Endothelial cell (in vitro differentiated cells): ENCODE measurements at regions not wholly inside any gene's neighbourhood (a gene's known extent, or its start where the extent isn't known, plus 50 kb on each side); places are given as distances from the start of the nearest gene placed in this dataset.

Experiments
- DNase-seq: peaks from one replicate; pipeline ENCODE4 v3.0.0; 2021; ENCODE audit warnings: low spot score
- H3K27ac Mint-ChIP-seq: one replicate; pipeline ENCODE4 v1.8.0; 2021; ENCODE audit warnings: mixed read lengths, inconsistent platforms; ENCODE audit not compliant: unreplicated experiment
- H3K27me3 Mint-ChIP-seq: one replicate; pipeline ENCODE4 v1.8.0; 2021; ENCODE audit warnings: mild to moderate bottlenecking, moderate library complexity, mixed read lengths, inconsistent platforms; ENCODE audit not compliant: unreplicated experiment
- H3K36me3 Mint-ChIP-seq: one replicate; pipeline ENCODE4 v1.8.0; 2021; ENCODE audit warnings: mild to moderate bottlenecking, low read depth, mixed read lengths, inconsistent platforms; ENCODE audit not compliant: unreplicated experiment
- H3K4me1 Mint-ChIP-seq: one replicate; pipeline ENCODE4 v1.8.0; 2021; ENCODE audit warnings: mild to moderate bottlenecking, mixed read lengths, inconsistent platforms; ENCODE audit not compliant: unreplicated experiment
- H3K4me3 Mint-ChIP-seq: one replicate; pipeline ENCODE4 v1.8.0; 2021; ENCODE audit warnings: mild to moderate bottlenecking, mixed read lengths, inconsistent platforms; ENCODE audit not compliant: unreplicated experiment
- H3K9me3 Mint-ChIP-seq: one replicate; pipeline ENCODE4 v1.8.0; 2021; ENCODE audit warnings: mixed read lengths, inconsistent platforms; ENCODE audit not compliant: unreplicated experiment
- TF ChIP-seq, protein P1 (sequence below): fragments of 200-600 bp; sonication (generic); IDR thresholded peaks from one replicate; pipeline ENCODE4 v1.5.0; 2021; ENCODE audit warnings: antibody characterized with exemption; ENCODE audit not compliant: unreplicated experiment

DNA sequence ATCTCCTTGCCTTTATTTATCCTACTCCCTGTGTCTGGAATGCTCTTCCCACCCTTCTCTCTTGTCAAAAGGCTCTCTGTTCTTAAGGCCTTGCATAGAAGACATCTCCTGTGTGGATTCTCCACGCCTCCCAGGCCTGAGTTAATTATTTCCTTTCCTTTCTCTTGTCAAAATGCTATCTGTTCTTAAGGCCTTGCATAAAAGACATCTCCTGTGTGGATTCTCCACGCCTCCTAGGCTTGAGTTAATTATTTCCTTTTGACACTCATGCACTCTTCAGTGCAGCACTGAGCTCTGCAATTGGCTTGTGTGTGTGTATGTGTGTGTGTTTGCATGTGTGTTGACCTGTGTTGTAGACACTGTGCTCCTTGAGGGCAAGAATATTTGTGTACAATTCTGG is 52.1 kb upstream of the DCD start:
- Mint-ChIP-seq H3K27me3 (no peaks in the 10 kb centered on the region), H3K36me3 (no peaks in the 10 kb centered on the region), H3K4me3 (no peak overlapping the region), H3K4me1 (no peaks in the 10 kb centered on the region), H3K27ac (no peak overlapping the region), H3K9me3 (no peaks in the 10 kb centered on the region)
- DNase-seq = no peak
- TF ChIP-seq, protein P1, sequence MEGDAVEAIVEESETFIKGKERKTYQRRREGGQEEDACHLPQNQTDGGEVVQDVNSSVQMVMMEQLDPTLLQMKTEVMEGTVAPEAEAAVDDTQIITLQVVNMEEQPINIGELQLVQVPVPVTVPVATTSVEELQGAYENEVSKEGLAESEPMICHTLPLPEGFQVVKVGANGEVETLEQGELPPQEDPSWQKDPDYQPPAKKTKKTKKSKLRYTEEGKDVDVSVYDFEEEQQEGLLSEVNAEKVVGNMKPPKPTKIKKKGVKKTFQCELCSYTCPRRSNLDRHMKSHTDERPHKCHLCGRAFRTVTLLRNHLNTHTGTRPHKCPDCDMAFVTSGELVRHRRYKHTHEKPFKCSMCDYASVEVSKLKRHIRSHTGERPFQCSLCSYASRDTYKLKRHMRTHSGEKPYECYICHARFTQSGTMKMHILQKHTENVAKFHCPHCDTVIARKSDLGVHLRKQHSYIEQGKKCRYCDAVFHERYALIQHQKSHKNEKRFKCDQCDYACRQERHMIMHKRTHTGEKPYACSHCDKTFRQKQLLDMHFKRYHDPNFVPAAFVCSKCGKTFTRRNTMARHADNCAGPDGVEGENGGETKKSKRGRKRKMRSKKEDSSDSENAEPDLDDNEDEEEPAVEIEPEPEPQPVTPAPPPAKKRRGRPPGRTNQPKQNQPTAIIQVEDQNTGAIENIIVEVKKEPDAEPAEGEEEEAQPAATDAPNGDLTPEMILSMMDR = no peak
